Stimulated activated CD4-positive, alpha-beta T cell treated with anti-CD3 and anti-CD28 coated beads, Interleukin-12 subunit alpha, Interleukin-12 subunit beta, amount 100 ng/mL, for 24 hours (primary cell): ENCODE measurements at regions not wholly inside any gene's neighbourhood (a gene's known extent, or its start where the extent isn't known, plus 50 kb on each side); places are given as distances from the start of the nearest gene placed in this dataset.

Experiments
- DNase-seq, 2 experiments: peaks; one replicate each; pipeline ENCODE4 v3.0.0-alpha.2; 2020; ENCODE audit warnings: low read depth in 2 of 2

DNA sequence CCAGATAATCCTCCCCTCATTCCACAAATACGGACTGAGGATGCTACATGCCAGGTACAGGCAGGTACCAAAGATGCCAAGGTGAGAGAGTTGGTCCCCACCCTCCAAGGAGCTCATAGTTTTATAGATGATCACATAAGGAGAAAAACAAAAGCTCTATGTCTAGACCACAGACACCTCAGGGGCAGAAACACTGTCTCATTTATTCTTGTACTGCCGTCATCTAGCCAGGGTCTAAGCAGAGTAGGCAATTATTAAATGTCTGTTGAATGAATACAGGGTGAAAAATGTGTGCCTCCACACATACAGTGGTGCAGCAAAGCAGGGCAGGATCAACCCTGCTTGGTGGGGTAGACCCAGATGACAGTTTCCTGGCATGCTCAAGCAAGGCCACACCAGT lies 439.8 kb upstream of the JARID2 start:
- no peak for DNase-seq

DNA sequence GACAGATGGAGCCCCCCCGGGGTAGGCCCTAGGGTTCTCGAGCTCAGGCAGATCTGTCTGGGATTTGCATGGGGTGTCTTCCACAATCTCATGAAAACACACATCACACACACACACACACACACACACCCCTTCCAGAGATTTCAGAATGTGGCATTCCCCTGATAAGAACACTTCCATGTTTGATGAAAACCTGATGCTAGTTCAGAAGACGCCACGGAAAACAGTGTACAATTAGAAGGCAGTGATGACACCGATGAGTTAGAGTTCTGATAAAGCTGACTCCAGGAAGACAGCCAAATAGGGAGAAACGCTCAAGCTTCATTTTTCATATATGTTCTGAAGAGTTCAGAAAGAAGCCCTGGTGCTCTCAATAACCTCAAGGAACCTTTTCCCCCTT lies 438.7 kb upstream of the JARID2 start:
- DNase-seq, result no peak

DNA sequence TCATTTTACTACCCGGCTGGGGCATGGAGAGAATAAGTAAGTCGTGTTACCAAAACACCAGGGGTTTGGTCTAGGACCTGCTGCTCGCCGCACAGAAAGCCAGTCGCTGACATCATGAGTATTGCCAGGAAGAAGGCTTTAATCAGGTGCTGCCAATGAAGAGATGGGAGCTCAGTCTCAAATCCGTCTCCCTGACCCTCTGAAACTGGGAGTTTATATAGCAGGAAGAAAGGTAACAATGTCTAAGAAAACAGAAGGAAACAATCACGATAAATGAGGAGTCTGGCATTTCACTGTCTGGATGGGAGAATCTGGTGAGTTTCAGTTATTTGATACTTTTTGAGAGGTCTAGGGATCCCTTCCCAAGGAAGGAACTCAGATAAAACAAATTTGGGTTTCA lies 437.9 kb upstream of the JARID2 start:
- no peak for DNase-seq

DNA sequence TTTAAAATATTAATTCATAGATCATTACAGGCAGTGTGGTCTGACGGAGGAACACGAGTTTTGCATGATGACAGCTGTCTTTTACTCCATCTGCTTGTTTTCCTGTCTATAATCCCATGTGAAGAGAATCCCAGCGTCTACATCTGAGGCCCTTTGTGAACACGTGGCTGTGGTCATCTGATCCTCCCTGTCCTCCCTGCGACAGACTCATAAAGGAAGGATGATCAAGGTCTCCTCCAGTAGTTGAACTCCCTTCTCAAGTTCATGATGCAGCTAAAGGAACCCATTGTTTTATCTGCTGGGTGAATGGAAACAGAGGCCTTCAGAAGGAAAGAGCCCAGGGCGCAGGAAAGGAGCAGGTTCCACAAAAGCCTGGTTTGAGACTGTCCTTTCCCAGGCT lies 435.8 kb upstream of the JARID2 start:
- no peak for DNase-seq

DNA sequence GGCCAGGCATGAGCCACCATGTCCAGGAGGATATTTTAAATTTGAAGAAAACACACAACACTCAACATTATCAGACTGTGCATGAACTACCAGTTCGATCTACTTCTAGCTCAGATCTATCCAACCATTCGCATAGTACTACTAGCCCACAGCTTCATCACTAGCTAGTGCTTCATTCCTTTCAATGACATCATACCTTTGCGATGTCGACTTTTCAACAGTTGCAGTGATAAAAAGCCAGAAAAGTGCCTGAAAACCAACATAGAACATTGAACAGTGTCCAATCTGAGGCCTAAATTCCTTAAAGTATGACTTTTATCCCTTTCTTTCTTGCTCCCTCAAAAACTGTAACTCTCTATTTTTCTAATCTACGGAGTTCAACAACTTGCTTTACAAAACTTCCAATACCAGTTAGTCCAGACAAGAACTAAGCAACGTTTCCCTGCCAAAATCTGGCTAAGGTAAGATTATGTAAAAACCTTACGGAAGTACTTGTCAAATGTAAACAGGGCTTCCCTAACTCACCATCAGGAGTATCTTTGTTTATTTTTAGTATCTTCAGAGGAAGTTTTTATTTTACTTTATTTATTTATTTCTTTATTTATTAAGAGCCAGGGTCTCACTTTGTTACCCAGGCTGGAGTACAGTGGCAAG lies 434.0 kb upstream of the JARID2 start:
- DNase-seq, result no peak

DNA sequence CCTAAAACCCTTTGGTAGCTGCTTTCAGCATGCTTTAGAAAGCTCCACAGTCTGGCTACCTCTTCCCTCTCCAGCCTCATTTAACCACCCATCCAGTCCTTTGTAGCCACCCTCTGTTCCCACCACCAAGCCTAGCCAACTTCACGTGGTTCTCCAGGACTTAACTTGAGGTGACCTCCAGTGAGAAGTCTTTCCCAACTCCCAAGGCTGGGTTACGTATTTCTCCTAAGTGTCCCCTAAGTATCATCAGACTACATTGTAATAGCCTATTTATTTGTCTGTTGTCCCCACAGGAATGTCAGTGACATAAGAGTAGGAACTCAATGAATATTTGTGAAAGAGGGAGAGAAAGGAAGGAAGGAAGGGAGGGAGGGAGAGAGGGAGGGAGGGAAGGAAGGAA lies 431.9 kb upstream of the JARID2 start:
- no peak for DNase-seq

DNA sequence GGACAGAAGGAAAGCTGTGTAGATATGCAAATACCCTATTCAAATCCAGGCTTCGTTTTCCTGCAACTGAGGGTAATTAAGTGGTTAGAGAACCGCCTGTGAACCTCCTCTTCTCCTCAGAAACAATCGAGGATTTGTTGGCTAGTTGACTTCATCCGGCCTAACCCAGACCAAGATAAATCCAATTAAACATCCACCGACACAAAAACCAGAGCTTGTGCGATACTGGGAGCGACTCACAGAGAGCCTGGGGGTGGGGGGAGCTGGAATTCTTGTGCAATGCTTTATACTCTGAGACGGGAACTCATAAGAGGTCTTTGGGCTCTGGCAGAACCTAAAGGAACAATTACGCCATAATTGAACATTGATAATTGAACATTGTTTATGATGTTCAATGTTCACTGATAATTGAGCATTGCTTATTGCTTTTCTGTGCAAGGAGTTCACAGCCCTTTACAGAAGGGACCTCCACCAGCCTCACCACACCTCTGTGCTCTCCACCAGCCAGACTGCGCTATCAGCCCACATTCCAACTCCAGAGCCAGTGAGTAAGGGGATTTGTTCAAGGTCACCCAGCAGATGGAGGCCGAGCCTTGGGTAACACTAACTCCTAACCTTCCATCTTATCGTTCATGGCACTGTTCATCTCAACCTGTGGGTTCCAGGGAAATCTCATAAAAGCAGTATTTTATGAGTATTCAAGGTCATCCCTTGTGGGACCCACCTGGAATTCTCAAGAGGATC lies 429.6 kb upstream of the JARID2 start:
- no peak for DNase-seq

DNA sequence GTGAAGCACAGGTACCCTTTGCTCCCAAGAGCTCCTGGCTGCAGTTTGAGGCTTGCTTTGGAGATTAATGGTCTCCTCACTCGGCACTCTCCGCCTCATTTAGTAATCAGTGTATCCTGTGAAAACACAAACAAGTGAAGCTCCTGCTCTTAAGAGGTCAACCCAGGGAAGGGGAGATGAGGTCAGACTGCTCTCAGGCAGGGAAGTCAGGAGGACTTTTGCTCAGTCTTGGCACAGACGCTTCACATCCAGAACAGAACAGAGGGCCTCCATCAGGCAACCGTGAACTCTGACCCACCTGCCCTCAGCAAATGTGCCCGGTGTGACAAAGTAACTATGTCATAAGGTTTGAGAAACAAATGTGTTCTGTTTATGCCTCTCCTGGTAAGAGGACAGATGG lies 428.8 kb upstream of the JARID2 start:
- no peak for DNase-seq

DNA sequence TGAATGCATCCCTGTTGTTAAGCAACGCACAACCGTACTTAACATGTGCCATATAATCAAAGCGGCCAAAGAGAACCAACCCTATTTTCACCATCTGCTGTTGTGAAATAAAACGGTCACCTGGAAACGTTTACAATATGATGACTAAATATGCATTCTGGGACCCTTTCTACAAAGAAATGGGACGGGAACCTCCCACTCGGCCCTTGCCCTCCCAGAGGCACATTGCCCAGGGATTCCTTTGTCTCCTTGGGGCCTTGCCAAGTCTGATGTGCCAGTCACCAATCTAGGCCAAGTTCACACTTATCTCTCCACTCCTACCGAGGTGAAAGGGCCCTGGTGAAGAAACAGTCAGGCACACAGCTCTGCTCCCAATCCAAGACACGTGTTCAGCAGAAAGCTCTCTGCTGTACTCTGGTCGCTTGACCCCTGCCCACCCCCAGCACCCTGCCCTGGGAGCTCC lies 427.4 kb upstream of the JARID2 start:
- no peak for DNase-seq

DNA sequence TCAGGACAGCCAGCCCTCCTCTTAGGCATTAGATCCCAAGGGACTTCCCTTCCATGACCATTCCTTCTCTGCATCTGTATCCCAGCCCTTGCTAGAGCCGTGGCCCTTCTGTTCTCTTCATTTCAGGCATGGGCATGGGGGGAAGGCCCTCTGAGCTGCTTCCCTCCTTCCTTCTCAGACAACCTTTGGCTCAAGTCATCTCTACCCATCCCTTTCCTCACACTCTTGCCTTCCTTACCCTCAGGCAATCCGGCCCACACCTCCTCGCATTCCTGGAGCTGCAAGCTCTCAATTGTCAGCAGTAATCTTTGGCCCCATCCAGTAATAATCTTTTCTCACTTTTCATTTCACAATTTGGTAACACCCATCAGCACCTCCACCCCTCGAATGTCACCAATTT lies 426.9 kb upstream of the JARID2 start:
- no peak for DNase-seq

DNA sequence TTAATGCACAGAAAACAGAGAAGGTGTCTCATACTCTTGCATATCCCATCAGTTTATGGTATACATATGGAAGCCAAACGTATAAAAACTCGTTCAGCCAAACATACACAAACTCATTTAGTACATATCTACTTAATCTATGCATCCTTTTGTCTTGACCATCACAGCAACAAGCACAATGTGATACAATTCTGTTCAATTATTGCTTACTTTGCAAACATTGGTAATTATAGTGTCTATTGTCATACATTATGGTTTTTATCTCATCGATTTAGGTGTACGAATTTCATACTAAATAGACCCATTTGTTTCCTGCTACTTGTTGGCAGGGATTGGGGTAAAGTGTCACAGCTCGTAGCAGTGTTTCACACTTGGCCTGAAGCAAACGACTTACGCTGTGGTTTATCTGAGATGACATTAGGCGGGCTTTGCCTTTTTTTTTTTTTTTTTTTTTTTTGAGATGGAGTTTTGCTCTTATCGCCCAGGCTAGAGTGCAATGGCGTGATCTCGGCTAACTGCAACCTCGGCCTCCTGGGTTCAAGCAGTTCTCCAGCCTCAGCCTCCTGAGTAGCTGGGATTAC lies 425.9 kb upstream of the JARID2 start:
- DNase-seq, result no peak

DNA sequence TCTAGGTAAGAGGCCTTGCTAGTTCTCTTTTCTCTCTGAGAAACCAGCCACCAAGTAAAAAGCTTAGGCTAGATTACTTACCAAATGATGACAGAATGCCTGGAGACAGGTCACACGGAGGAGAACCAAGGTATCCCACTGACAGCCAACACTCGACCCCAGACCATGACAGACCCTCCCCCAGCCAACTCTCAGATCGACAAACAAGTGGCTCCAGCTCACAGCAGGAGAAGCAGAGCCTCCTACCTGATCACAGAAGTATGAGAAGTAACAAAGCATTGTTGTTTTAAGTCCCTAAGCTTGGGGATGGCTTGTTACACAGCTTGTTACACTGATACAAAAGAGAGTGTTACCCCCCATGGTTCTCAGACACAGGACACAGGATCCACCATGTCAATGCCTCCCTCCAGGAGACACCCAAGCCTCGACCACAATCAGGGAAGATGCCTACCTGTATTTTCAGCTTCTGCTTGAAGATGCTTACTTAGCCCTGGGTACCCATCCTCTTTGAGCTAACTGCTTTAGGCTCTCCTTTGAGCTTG lies 423.8 kb upstream of the JARID2 start:
- no peak for DNase-seq

DNA sequence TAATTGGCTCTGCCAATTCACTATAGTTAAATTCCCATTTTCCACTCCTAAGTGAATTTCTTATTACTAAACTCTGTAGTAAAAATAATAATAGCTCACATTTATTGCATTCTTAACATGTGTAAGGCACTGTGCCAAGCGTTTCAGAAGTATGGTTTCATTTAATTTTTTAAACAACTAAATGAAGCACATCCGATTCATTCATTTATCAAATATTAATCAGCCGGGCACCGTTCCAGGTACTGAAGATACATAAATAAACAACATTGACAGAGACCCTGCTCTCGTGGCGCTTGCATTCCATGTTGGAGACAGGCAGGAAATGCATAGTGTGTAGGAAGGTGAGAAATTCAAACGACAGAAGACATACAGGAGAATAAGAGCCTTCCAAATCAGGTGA lies 423.2 kb upstream of the JARID2 start:
- no peak for DNase-seq

DNA sequence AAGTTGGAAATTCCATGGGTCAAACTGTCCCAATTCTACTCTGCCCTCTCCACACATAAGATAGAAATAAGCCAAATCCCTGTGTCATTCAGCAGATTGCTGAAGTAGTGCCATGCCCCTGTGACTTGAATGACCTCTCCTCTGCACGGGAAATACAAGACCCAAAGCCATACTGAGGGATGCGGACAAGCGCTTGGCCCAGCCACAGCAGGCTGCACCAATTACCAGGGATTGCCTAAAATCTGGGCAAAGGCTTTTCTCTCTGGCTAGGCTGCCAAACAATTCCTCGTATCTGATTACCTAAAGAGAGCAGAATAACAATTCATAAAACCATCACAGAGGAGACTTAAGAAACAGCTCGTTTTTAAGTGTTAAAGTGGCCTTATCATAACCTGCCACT lies 421.8 kb upstream of the JARID2 start:
- no peak for DNase-seq

DNA sequence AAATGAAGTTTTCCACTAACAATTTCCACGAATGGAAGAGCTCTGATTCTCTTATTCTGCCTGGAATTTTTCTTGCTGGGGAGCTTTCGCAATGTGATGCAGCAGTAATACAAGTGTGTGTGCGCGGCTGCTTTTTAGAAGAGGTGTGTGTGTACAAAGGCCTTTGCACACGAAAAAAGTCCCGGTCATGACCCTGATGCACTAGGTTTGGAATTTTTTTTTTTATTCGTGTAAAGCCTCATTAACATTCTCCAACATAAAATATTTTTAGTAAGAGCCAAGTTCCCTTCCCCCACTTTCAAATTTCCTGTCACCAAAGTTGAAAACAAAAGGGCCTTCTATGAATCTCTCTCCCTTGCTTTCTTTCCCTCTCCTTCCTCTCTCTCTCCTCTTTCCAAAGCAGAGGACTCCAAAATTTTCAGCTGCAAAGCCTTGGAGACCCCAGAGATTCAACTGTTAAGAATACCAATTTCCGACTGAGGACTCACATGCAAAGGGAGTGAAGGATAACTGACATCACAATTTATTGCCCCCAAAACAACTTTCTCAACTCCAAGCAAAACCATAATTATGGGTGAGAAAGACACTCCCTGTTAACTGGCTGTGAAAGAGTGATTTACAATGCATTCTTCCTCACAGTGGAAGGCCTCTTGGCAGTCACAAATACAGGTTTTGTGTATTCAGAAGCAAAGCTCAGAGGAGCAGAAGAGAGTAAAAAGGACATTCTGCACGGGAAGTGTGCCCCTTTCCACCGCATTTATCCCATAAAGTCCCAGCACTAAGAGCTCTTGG lies 421.2 kb upstream of the JARID2 start:
- DNase-seq, result no peak

DNA sequence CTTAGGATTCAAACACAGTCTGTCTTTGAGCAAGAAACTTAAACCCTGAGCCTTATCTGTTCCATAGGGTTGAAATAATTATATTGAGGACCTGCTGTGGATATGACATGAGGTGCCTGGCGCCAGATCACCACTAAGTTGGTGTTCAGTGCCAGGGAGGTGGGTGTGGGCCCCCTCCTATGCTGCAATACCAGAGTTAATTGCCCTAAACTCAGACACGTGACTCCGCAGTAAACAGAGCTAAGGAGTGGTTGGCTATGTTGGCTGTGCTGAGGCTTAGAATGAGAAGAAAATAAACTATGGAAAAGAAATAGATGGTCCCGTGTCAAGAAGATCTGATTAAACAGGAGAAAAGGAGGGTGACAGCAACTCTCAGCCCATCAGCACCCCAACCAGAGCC lies 419.4 kb upstream of the JARID2 start:
- no peak for DNase-seq

DNA sequence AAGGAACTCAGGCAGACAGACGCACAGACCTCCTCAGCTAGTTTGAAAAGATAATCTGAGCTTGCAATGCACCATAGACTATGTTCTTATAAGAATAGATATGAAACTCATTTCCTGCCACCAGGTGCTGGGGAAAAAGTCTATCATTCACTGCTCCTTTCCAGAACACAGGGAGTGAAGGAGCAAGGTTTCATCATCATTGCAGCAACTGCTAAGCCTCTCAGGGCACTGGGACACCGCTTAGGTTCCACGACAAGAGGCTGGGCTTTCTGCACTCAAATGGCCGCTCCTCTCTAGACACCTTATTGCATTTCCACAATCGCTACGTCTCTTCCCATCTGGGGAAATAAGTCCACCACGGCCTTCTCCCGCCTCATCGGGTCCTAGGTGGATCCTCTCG lies 418.5 kb upstream of the JARID2 start:
- no peak for DNase-seq

DNA sequence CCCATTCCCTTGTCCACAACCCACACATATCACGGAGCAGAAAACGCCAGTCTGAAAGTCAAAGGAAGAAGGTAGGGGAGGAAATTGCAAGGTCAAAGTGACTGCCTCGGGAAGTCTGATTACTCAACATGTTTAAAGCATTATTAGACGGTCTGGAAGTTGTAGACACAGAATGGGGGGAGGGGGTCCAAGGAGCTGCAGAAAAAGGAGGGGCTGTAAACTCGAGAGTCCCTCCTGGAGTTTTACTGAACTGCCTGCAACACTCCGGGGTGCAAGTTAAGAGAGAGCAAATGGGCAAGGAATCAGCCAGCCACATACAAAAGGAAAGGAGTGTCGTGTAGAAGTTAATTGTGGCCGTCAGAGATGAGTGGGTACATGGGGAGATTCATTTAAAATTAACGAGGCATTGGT lies 417.7 kb upstream of the JARID2 start:
- DNase-seq, result no peak

DNA sequence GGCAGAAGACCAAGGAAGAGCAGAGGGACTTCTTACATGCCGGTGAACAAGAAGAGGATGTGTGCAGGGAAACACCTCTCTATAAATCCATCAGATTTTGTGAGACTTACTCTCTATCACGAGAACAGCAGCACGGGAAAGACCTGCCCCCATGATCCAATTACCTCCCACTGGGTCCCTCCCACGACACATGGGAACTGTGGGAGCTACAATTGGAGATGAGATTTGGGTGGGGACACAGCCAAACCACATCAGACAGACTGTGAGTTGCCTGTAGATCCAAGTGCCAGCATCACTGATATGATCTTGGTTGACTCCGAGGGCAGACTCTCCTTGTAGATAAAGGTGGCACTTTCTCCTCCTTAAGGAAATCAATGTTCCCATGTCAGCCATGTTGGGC lies 414.8 kb upstream of the JARID2 start:
- DNase-seq, result no peak

DNA sequence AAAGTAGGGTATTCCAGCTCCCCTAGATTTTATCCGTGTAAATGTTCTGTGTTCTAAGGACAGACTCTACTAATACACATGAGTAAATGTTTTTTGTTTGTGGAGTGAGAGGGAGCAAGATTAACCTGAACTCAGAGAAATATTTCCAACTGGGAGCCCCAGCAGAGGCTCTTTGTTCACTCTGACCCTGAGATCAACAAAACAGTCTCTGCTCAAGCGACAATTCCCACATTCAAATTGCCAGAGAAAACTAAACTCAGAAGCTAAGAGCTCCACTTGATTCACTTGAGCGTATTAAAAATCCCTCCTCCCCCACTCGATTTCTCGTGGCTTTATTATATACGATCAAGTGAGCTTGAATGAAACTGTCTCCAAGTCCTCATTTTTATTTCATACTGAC lies 413.9 kb upstream of the JARID2 start:
- DNase-seq, result no peak

DNA sequence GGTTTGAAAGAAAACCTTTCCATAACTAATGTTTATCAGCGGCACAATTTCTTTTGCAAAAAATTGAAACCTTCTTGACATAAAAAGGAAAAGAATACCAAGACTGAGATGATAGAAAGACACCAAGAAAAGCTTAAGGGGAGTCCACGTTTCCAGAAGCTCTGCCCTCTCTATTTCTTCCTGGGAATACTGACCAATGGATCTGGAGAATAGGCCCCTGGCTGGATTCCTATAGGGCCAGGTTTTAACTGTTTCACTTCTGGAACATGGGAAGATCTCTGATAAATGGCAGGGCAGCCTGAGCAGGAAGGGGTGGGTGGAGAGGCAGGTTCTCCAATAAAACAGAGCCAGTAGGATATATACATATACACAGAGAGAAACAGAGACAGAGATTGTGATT lies 413.4 kb upstream of the JARID2 start:
- DNase-seq, result no peak

DNA sequence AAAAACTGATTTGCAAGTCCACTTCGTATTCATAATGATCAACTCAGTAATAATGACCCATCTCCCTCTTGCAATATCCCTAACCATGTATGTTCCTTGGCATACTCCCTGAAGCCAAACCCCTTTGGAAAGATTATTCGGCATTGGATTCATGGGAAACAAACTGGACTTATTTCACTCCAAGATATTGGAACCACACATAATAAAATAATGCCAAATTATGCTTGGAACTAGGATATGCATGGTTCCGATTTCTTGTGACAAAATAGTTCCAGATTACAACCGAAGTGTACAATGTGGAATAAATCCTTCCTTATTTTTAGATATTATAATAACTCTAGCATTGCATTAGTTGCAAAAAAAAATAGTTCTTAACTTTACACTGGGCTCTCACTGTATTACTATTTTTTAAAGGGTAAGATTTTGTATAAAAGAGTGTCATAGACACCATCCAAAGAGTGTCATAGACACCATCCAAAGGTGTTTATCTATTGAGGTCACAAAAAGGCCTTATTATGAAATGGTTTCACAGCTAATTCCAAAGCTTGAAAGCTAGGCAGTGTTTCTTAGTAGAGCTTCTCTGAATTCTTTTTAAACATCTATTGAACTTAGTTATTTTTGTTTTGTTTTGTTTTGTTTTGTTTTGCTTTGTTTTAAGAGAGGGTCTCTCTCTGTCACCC lies 410.9 kb upstream of the JARID2 start:
- DNase-seq, result no peak
